NCI-H2196 (cell line): ENCODE measurements at regions not wholly inside any gene's neighbourhood (a gene's known extent, or its start where the extent isn't known, plus 50 kb on each side); places are given as distances from the start of the nearest gene placed in this dataset.

Experiments used
- DNase-seq: peaks from one replicate; lab custom pipeline; 2025; ENCODE audit not compliant: unreplicated experiment; lab: John Stamatoyannopoulos, UW

DNA sequence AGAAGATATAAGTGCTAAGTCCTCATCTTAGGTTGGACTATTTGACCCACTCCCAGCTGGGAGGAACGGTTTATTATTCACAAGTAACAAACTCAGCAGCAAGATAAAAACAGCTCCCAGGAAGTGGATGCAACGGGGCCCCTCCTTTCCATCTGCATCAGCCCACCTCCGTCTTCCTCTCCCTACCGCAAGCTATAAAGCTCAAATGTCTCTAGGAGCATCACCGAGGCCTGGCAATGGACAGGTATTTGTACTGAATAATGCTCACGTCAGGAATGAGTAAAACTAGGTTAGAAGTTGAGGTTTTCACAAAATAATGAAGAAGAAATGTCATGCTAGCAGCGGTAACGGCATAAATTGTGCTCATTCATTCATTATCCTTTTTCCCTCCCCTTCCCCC lies 408.7 kb upstream of the PSMD7 start:
- DNase-seq: no peak

DNA sequence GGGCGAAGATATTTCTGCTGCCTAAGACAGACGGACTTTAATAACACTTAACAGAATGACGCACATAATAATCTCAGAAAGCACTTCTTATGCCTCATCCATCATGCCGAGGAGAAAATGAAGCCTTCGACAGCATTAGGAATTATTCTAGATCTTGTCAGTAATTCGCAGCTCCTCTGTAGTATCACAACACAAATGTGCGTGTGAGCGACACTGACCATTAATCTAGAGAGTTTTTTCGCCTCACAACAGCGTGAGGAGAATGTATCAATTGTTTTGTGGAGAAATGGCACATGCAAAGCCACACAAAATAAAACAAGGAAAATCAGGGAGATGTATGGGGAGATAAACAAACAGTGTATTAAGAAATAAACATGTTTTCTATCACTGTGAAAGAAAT lies 410.2 kb upstream of the PSMD7 start:
- no peak for DNase-seq

DNA sequence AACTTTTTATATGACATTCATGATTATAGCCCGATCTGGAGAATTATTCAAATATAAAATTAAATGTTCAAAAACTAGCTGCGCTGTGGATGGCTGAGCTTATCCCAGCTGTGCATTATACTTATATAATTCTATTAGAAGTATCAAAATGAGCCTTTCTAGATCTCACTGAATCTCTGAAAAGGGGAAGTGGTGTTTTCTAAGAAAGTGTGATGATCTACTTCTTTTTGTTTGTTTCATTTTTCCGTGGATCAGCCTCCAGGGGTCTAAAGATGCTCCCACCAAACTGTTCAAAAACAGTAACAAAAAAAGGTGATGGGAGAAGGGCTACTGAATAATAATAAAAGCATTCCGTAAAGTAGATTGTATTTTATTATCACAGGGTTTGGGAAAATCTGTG lies 411.3 kb upstream of the PSMD7 start:
- no peak for DNase-seq

DNA sequence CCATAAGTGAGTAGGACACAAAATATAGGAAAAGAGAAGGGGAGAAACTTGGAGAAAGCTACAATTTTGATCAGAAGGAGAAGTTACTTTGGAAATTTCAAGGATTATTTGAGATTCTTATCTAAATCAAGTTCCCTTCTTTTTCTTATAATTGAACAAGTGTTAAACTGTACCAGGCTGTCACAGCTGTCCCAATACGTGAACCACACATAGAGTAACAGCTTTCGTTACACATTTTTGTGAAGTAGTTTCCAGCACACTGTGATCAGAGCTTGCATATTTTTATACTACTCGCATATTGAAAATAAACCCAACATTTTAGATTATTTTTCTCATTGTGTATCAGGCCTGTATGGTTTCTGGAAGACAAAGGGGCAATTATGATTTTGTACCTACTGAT lies 412.8 kb upstream of the PSMD7 start:
- DNase-seq: no peak

DNA sequence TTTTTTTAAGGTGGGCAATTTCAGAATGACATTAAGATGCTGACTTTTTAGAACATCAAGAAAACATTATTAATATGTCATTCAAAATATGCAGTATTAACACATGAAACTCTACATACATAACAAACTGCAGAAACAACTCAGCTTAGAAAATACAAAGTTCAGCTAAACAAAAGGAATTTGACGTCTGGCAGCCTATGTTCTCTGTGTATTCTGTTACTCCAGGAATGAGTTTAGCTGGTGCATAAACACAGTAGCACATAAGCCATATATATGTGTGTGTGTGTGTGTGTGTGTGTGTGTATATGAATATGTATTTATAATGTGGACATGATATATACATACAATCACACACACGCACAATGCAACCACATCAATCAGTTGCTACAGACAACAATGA lies 413.5 kb upstream of the PSMD7 start:
- DNase-seq: no peak

DNA sequence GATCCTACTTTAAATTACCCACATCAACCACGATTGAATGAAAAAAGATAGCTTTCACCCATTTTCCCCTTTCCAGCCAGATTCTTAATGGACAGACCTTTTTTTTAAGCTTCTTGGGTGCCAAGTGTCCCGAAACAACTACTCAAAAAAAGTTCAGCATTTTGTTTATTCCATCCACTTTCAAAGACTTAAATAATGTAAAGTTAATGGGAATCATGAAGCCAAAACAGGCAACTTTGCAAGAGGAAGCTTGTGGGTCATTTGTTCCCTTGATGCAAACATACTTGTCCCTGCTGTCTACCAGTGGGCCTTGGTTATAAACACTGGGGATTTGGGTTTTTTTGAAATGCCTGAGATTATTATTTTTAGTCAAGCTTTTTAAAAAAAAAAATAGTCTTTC lies 414.0 kb upstream of the PSMD7 start:
- no peak for DNase-seq

DNA sequence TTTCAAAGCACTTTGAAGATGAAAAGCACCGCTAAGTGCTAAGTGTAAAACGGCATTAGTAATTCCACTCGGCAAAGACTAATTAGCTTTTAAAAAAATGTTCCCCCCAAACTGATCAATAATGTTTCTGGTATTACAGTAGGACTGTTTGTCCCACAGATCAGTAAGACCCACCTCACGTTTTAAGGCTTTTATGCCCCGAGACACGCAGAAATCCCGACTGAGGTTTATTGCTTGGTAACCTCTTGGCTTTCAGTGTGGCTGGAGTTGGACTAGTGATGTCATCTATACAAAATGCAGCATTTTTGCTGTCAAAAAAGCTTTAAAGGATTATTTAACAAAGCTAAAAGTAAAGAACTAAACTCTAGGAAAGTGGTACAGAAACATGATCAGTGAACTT lies 414.6 kb upstream of the PSMD7 start:
- DNase-seq: no peak

DNA sequence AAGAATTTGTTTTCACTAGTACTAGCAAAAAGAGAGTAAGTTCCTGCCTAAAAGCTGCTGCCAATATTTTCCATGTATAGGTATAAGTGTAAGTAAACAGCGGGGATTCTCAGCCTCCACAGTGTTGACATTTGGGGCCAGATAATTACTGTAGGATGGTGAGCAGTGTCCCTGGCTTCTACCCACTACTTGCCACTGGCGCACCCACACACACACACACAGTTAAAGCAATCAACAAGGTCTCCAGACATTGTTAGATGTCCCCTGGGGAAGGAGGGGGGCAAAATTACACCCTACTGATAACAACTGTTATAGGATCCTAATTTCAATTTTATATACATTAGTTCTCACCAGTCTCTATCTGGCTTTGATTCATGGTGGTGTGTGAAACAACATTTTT lies 417.0 kb upstream of the PSMD7 start:
- DNase-seq: no peak

DNA sequence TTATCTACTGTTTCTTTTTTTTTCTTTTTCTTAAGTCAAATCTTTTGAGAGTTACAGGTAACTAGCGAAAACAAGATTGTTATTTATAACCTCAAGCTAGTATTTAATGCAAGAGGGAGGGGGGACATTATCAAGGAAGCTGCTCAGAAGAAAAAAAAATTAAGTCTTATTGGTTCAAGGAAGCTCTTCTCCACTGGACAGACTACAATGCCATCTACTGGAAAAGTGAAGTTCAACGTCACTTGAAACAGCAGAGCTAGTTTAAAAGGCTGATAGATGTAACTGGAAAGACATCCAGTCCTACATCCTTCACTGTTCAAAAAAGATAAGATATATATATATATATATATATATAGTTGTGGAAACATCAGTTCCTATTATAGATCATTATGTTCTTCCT lies 418.0 kb upstream of the PSMD7 start:
- peak; percentile 18 for DNase-seq

DNA sequence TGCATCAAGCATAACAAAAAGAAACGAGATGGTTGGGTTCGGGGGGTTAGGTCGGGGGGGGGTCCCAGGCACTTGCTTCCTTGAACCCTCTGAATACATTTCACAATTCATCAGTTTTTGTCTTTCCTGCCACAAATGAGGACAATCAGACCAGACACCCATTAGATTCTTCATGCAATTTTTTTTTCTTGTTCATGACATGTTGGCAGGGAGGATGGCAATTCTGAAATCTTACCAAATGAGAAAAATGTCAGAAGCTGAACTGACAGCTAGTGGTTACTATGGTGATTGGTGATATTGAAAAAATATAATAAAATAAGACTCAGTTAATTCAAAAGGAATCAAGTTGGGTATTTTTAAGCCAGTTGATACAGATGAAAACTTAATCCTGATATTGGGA lies 419.5 kb upstream of the PSMD7 start:
- no peak for DNase-seq

DNA sequence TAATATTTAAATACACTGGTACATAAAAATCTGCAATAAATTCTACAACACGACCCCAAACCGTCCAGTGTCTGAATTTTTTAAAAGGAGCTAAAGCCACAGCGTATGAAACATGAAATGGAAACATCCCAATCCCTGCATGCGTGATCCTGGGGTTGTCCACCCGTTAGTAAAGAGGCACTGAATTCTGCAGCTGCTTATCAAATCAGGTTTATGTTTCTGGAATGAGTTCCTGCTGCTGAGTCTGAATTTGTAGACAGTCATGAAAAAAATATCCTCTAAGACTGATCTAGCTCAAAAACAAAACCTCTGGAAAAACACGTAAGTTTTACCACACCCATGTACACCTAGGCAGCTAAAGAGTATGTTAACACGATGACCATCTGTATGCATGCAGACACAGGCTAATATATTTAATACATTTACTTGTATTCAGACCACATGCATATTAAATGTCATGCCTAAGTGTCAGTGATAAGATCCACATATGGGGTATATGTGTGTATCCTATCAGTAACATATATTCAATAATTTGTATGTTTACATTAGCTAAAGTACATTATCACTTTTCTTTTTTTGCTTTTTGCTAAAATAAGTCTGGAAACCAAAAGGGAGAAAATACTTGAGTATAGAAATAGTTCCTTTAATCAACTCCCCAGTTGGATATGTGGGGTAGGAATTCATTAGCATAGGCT lies 420.5 kb upstream of the PSMD7 start:
- DNase-seq: no peak

DNA sequence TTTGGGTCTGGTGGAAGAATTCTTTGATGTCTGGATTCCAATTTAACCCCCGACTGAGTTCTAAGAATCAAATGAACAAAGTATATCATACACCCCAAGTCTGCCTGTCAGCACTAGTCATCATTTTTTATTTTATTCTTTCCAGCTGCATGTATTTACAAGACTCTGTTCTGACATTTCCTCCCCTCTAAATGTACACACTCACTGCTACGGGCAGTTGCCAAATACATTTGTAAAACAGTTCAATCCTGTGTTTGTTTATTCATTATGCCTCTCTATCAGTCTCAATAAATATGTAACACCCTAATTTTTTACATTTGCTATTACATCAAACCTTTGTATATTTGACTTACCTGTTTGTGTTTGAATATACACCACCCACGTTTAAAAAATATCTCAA lies 422.3 kb upstream of the PSMD7 start:
- DNase-seq: no peak

DNA sequence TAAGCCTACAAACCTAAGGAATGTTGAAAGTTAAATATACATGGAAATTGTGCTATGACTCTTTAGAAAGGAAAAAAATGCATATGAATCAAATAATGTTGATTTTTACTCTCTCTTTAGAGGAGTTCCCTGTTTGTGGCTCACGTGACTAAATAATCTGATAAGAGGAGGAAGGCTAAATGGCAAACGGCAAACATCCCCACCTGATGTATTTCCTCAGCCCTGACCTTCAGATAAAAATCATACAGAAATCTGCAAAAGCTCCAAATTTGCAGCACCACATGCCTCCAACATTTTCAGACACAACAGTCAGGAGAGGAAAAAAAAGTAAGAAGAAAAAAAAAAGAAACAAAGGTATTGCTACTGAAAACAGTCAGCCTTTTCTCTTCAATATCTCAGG lies 423.0 kb upstream of the PSMD7 start:
- DNase-seq: no peak

DNA sequence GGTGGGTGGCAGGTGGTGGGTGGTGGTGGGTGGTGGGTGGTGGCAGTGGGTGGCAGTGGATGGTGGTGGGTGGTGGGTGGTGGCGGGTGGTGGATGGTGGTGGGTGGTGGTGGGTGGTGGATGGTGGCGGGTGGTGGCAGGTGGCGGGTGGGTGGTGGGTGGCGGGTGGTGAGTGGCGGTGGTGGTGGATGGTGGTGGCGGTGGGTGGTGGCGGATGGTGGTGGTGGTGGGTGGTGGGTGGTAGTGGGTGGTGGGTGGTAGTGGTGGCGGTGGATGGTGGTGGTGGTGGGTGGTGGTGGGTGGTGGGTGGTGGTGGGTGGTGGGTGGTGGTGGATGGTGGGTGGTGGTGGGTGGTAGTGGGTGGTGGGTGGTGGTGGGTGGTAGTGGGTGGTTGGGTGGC lies 423.8 kb upstream of the PSMD7 start:
- no peak for DNase-seq

DNA sequence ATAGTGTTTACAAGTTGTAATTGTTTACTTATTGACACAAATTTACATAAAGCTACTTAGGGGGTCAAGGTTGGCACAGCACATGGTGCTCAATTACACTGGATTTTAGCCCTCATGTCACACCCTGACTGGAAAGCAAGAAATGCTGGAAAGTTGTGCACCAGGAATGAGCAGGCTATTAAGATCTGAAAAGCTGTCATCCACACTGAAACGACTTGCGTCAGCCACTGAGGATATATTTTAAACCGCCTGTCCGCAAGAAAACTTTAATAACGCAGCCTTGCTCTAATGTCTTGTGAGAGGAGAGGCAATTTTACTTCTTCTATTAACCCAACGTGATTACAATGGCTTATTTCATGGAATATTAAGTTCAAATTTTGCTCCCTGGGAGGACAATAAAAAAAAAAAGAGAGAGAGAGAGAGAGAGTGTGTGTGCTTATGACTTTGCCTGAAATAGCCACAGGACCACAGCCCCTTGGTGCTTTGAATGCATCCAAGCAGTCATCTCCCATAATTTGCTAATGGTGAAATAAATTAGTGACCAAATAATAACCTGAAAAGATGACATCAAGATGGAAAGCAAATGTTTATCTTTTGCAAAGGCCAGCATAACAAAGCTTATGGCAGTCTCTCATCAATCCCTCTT lies 425.4 kb upstream of the PSMD7 start:
- DNase-seq: no peak

DNA sequence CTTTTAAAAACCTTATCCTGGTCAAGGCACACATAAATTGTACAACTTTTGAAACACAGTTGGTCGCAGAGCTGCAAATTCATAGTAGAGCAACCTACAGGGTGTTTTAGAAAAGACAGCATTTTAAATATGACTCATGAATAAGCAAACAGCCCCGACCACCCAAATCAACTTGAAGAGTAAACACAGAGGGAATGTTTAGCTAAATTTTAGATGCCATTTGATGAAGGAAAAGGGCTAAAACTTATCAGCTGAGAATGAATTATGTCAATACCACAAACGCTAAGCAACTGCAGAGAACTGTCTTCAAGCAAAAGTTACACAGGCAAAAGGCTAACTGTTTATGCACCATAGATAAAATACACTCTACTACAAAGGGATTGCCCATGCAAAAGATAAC lies 427.5 kb upstream of the PSMD7 start:
- DNase-seq: no peak

DNA sequence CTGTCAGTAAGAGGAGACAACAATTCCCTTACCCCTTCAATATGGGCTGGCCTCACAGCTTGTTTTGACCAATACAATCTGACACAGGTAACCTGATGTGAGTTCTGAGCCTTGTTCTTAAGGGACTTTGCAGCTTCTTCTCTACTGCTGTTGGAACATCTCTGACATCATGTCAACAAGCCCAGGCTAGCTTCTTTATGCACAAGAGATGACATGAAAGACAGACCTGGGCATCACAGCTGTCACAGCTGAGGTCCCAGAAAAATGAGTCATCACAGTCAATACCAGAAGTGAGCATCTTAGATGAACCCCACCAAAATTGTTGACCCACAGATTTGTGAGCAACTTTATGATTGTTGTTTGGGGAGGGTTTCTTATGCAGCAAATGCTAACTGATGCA lies 431.7 kb upstream of the PSMD7 start:
- no peak for DNase-seq

DNA sequence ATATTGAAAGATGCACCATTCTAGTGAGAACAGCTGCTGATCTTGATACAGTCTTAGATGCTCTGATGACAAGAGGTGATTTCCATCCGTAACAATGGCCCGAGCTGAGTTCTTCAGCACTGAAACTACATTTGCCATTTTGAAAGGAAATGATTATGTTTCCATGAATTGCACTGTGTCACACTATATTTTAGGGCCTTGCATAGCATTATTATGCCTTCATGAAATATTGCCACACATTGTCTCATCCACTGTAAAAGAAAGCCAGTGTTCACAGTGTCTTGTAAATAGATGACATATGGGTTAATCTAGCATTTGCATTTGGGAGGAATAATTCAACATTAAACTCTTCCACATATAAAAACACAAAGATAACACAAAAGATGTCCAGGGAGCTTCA lies 438.3 kb upstream of the PSMD7 start:
- no peak for DNase-seq

DNA sequence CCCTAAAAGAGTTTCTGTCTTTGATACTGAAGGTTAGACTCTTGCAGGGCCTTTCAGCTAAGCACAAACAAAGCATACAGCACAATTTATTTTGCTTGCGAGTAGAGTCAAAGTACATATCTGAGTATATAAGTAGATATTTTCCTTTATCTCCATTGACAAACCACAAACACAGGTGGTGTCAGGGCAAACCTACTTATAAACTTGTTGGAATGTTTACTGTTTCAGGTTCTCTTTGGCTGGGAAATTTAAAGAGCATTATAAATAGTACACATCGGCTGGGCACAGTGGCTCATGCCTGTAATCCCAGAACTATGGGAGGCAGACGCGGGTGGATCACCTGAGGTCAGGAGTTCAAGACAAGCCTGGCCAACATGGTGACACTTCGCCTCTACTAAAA lies 442.6 kb upstream of the PSMD7 start:
- DNase-seq: no peak

DNA sequence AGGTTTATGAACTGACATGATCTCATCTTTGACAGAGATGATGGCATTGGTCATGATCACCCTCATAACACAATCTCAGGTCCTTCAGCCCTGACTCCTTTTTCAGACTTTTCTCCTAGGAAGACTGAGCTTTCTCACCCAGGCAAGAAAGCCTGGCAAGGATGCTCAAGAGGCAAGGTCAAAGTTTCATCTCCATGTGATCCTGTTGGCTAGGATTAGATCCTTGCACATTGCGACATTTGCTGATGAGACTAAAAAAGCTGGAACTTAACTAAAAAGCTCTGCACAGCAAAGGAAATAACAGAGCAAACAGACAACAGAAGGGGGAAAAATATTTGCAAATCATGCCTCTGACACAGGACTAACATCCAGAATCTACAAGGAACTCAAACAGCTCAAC lies 444.1 kb upstream of the PSMD7 start:
- DNase-seq: no peak

DNA sequence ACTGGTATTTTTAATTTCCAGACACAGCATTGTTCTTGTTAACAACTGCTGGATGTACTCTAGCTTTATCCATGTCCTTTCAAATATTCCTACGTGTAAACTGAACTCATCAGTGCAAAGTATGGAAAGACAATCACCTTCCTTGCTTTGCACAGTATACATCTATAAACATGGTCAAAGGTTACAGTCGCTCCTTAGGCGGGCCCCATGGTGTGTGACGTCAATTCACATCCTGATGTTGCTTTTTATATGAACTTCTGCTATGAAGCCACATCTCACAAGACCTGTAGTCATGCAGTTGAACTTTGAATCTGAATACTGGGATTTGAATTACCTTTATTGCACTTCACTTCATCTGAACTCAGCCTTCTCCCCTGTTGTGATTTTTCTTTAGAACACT lies 447.6 kb upstream of the PSMD7 start:
- no peak for DNase-seq

DNA sequence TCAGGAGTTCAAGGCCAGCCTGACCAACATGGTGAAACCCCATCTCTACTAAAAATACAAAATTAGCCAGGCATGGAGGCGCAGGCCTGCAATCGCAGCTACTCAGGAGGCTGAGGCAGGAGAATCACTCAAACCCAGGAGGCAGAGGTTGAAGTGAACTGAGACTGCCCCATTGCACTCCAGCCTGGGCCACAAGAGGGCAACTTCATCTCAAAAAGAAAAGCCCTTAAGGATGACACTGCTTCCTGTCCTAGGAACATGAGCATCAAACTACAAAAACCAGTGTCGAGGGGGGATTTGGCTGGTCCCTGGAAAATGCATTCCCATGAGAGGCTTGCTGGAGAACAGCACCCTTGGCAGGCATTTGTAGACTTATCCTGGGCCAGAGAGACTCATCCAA lies 449.5 kb upstream of the PSMD7 start:
- no peak for DNase-seq

DNA sequence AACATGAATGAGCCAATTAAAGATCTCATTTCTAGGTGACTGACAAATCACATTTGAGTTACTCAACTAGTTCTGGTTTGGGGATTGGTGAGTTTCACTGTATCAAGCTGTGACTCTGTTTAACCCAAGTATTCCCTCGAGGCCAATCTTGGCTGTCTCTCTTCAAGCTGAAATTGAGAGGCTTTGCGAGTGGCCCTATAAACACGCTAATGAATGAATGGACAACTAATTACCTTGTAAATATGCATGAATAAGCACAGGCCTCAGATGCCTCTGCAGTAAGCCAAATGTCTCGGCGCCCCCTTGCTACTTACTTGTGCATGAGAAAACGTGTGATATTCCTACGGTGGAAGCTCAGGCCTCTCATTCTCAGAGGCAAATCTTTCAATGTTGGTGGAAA lies 450.3 kb upstream of the PSMD7 start:
- no peak for DNase-seq
